HG03565 (cell line): ENCODE measurements at regions not wholly inside any gene's neighbourhood (a gene's known extent, or its start where the extent isn't known, plus 50 kb on each side); places are given as distances from the start of the nearest gene placed in this dataset.
"Not testable (repeated sequence)": the region's sequence is repeated elsewhere in the genome, so short reads cannot be mapped to it uniquely, and the experiment has no call there.

Experiments
- ATAC-seq: cut with Tn5 transposase; IDR thresholded peaks from one replicate; pipeline ENCODE4 v1.9.1; 2021; ENCODE audit warnings: mild to moderate bottlenecking, moderate library complexity; ENCODE audit not compliant: unreplicated experiment

DNA sequence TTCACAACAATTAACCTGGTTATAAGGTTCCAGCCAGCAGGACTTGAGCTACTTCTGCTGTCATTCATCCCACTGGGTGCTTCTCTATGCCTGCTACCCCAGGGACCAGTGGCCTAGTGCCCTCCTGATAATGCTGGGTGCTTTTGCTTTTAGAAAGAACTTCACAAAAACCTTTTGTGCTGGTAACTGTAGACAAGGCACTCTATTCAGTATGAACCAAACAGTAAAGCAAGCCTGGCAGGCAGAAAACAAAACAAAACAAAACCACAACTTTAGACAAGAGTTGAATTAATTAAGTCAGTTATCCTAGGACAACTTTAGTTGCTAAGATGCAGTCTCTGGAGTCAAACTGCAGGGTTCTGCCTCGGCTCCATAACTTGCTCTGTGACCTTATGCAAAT lies 61.9 kb upstream of the ADGRL2 start:
- no peak for ATAC-seq

DNA sequence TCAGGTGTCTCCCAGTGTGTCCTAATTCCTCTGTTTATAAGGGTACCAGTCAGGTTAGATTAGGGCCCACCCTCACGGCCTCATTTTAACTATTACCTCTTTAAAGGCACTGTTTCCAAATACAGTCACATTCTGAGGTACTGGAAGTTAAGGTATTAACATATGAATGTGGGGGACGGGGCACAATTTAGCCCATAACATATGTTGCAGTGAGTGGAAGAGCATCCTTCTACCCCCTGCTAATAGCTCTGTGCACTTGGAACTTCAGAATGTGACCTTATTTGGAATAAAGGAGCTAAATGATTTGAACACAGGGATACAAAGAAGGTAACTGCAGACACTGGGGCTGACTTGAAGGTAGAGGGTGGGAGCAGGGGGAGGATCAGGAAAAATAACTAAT lies 67.3 kb upstream of the ADGRL2 start:
- ATAC-seq: no peak

DNA sequence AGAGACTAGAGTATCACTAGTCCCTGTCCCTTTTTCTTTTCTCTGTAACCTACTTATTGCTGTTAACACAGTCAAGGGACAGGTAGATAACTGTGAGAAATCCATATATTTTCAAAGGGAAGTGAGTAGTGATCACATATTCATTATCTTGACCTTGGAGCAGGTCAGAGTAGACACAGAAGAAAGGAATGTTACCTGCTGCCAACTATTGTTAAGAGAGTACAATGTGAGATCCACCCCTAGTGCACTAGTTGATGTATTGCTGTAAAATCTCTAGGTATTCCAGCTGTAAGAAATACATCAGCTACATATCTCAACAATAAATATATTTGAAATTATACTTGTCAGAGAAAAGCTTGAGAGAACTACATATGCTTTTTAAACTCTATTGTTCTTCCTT lies 68.7 kb upstream of the ADGRL2 start:
- ATAC-seq: no peak

DNA sequence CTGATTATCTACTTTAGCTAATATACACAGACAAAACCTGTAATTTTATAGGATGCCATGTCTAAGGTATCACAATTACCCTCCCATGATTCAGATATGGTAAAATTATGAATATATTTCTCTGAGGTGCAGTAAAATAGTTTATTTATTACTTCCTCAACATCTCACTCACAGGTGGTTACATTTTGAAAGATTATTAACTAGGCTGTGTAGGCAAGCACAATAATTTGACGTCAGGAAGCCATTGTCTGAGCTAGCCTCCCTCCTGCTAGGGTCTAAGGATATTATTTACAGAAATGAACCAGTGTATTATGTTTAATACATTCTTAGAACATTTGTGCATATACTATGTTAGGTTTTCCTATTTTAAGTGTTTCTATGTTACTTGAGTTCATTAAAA lies 69.9 kb upstream of the ADGRL2 start:
- no peak for ATAC-seq

DNA sequence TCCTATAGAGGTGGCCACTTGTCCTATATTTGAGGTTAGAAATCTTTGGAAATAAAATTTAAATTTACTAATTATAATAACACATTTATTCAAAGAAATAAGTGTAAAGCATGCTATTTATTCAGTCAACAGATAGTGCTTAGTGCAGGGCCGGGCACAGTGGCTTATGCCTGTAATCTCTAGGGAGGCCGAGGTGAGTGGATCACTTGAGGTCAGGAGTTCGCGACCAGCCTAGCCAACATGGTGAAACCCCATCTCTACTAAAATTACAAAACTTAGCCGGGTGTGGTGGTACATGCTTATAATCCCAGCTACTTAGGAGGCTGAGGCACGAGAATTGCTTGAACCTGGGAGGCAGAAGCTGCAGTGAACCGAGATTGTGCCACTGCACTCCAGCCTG lies 70.4 kb upstream of the ADGRL2 start:
- not testable (repeated sequence) for ATAC-seq

DNA sequence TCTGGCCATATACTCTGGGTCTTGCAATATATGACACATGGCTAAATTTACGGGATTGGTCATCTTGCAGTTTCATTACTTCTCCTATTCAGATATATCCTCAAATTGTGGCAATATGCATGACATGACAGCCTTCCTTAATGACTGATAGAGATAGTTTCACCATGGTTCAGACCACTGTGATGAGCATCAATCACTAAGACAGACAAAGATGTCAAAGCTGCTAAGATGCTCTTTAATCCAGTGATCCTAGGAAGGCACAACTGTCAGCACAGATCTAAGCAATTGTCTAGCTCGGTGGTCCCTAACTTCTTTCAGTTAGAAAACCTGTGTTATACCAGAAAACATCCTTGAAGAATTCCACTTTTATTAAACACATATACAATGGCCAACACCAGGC lies 70.9 kb upstream of the ADGRL2 start:
- ATAC-seq: no peak

DNA sequence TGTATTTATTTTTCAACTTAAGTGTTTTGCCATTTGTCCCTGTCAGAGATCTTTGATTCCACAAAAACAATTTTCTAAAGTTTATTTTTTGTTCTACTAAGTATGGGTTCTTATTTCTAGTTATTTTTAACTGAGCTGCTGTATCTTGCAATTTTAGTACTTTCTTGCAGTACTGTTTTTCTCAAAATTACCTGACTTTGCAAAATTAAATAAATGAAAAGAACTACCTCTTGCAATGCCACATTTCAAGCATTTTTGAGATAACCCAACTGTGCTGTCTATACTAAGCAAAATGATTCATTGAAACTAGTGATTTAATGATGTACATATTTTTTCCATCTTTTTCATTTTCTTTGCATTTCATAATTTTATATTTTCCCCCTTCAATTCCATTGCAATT lies 71.5 kb upstream of the ADGRL2 start:
- ATAC-seq: no peak

DNA sequence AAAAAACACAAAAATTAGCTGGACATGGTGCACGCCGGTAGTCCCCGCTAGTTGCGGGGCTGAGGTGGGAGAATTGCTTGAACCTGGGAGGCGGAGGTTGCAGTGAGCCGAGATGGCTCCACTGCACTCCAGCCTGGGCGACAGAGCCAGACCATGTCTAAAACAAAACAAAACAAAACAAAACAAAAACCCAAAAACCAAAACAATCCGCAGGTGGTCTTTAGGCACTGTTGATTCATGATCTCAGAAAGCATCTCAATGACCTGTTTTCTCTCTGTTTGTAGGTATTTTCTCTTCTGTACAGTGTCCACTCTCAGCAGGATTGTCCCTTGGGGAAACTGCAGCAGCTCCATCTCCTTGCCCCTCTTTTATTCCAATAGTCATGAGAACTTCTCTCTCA lies 74.9 kb upstream of the ADGRL2 start:
- no peak for ATAC-seq

DNA sequence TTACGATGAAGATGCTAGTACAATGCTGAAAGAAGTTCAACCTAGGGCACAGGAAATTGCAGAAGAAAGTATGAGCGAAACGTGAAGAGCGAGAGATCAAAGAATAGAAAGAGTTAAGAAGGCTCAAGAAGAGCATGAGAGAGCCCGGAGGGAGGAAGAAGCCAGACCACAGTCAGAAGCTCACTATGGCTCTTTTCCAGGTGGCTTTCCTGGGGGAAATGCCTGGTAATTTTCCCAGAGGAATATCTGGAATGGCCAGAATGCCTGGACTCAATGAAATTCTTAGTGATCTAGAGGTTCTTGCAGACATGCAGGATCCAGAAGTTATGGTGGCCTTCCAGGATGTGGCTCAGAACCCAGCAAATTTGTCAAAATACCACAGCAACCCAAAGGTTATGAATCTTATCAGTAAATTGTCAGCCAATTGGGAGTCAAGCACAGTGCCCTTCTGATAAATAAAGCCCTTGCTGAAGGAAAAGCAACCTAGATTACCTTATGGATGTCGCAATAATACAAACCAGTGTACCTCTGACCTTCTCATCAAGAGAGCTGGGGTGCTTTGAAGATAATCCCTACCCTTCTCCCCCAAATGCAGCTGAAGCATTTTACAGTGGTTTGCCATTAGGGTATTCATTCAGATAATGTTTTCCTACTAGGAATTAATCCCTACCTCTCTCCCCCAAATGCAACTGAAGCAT lies 78.0 kb upstream of the ADGRL2 start:
- not testable (repeated sequence) for ATAC-seq

DNA sequence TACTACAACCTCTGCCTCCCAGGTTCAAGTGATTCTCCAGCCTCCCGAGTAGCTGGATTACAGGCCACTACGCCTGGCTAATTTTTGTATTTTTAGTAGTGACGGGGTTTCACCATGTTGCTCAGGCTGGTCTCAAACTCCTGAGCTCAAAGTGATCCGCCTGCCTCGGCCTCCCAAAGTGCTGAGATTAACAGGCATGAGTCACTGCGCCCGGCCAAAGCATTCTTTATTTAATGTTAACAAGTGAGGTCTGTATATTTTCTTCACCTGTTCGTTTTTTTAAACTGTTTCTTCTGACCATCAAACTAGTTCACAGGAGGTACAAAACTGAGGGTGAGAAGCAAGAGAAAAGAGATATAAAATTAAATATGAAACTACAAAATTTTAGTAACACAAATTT lies 80.5 kb upstream of the ADGRL2 start:
- not testable (repeated sequence) for ATAC-seq

DNA sequence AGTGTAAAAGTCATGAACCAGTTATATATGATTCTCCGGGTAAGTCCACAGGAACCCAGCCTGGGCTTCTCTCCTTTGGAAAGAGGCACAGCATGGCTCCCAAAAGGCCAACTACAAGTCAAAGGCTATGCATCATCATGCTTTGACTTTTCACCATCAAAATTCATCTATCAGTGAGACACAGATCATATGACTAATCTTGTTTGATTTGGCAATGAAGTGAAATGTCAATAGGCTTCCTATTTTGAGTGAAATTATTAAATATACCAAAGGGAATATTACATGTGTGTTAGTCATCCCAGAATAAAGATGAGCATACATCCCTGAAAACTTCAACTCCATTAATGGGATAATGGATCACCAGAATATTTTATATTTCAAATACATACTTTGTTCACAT lies 83.5 kb upstream of the ADGRL2 start:
- ATAC-seq: no peak

DNA sequence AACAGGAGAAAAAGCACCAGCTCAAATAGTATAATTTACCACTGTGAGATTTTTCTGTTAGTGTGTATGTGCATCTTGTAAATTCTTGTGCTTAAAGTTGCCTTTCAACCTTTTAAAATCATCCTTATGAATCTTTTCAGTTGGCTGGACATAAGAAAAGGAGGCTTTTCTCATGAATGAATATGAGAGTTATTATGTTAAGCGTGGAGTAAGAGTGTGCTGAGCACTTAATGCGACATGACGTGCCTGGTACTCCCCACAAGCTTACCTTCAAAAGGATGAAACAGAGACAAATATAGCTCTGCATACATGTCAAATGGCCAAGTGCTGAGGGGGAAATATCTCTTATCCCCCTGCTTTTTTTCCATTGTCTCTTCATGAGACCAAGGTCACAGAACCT lies 85.3 kb upstream of the ADGRL2 start:
- no peak for ATAC-seq

DNA sequence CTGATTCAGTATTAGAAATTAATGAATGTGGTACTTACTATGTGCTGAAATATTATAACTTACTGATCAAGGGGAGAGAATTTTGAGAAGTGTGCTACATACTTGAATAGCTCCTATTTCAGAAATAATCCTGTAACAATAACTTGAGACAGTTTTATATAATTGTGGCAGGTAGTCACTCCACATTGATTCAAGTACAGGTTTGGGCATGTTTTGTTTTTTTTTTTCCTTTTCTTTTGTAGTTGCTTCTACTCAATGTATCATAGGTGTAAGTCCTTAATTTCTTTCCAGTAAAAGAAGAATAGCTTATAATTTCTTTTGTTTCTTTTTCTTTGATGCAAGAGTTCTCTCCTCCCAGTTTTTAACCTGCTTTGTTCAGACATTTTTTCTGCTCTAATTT lies 86.1 kb upstream of the ADGRL2 start:
- no peak for ATAC-seq

DNA sequence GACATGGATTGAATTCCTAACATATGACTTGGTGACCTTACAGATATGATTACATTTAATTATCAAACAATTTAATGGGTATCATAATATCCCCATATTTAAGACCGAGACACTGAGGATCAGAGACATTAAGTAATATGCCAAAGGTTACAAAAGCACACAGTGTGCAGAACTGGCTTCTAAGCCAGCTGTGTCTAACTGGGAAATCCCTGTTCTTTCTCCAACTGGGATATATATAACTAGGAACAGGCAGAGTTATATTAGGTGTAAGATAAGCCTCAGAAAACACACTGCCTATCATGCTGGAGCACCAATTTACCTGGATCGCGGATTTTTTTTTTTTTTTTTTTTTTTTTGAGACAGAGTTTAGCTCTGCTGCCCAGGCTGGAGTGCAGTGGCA lies 88.3 kb upstream of the ADGRL2 start:
- ATAC-seq: no peak

DNA sequence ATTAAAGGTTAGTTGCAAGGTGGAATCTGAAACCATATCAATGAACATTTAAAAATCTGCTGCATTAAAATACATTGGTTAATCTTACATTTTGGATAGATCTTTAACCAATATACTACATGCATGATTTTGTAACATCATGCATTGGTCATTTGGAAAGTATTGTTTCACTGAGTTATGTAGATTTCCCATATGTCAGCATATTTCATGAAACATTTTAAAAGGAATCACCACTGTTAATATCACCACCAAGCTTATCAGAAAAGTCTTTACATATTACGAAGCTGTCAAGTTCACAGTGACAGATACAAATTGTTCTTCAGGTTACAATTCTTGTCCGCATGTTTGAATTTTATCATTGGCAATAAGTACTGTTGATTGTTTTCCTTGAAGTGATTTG lies 89.9 kb upstream of the ADGRL2 start:
- ATAC-seq: no peak

DNA sequence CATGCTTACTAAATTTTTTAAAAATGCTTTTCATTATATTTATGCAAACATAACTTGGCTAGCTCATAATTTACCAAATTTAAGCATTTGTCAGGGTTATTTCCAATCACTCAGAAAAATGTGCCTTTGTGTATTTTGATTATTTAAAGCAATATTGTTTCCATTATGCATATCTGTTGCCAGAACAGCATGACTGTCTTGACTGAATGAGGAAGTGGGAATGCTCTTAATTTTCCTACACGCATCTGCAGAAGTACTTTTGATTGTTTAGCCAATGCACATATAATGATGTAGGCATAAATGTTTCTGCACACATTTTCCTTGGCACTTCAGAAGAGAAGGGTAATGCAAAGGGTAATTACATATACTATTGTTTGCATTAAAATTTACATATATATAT lies 92.5 kb upstream of the ADGRL2 start:
- no peak for ATAC-seq

DNA sequence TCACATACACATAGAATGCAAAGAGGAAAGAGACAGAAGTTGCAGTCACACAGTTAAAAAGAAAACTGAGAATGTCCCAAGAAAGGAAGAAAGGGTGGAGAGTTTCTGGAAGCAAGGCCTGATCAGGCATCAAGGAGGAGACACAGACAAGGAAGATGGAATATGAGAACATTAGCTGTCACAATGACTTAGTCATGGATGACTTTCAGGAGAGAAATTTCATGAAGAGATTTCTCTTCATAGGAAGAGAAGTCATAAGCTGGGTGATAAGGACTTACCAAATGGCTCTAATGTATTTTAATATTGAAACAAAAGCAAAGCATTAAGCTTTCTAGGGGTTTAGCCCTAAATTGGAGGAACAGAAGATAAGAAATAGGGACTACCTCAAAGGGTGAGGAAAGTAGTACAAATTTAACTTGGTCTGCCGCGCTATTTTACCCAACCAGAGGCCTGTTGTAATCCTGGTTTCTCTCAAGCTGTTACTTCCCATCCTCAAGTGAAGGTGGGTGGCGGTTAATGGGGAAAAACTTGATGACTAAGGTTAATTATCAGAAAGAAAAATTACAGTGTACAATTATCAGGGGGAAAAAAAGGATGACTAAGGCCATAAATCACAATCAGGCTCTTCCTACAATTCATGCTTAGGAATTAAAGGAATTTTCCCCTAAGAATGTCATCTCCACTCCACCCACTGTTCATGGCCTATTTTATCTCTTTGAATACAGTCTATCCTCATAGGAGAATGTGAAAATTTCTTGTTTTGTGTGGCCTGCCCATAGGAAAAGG lies 93.9 kb upstream of the ADGRL2 start:
- ATAC-seq: no peak

DNA sequence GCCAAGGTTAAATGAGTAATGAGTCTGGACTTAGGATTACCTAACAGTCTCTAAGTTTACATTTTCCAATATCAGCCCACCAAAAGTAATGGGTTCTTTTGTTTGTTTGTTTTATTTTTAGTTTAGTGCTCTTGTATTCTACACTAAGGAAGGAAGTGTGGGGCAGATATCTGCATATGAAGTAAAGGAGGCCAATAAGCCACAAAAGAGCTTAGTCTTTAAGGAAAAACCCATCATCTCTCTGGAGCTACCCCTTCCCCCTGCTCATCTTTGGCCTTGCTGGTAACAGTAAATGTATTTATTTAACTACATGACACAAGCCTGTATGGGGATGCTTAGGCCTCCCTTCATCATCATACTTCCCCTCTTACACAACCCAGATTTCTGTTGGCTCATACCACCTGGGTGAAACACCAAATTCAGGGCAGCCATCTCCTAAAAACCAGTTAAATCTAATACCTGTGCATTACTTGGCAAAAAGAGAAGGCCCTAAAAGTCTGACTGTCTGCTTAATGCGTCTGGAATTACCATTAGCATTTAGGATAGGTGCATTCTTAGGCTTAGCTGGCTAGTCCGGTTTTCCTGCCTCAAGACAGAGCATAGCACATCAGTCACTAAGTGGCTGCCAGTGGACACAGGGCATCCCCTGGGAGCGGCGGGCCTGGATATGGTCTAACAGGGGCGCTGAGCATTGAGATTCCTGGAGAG lies 96.8 kb upstream of the ADGRL2 start:
- ATAC-seq: no peak

DNA sequence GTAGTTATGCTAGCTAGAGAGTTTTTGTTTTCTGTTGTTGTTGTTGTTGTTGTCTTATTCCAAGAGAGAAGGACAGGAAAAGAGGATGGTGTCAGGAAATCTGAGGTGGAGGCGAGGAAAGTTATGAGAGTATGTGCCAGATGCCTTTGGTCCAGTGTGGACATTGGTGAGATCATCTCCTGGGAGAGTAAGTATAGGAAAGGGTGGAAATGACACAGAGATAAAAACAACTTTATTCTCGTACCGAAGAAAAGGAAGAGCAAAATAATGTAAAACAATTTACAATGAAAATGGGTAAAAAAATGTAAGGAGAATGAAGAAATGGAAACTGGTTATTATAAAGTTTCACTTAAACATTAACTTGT lies 97.4 kb upstream of the ADGRL2 start:
- ATAC-seq: no peak

DNA sequence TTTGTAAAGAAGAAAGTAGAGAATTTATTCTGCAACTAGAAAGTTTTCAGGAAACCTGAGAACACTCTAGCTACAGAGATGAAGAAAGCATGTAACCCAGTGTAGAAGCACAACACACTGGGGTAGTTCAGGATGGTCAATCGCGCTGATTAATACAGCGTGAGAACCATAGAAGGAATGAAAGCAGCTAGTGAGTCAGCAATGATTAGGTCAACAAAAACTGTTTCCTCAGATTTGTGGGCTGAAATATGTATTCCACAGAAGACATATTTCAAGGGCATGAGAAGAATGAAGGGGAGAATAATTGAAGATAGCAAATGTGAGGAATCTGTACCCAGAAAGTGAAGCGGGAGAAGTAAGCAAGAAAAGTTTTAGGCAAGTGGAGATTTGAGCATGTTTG lies 97.8 kb upstream of the ADGRL2 start:
- no peak for ATAC-seq

DNA sequence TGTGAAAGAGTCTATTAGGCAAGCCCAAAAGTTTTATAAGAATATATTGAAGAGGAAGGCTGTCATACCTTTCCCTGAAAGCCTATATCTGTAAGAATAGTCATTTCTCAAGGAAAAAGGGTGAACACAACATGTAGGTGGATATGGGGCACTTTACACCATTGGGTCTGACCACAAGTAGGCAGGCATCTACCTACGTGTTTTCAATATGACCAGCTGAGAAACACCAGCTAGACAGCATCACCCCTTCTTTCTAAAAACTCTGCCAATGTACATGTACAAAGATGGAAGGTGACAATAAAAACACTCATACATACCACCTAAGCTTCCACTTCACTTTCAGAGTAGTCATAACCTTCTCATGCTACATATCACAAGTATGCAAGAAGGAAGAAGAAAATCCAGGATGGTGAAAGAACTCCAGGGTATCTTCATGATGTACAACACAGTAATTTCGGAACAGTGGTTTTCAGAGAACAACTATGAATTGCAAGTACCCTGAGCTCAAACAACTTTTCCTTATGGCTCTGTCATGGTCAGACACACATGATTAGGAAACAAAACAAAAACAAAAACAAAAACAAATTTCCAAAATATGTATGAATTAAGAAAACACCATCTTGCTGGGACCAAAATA lies 98.5 kb upstream of the ADGRL2 start:
- no peak for ATAC-seq
